ENCODE measurements at regions not wholly inside any gene's neighbourhood (a gene's known extent, or its start where the extent isn't known, plus 50 kb on each side); places are given as distances from the start of the nearest gene placed in this dataset.
"Not testable (repeated sequence)": the region's sequence is repeated elsewhere in the genome, so short reads cannot be mapped to it uniquely, and the experiment has no call there.

GRCh38 chr1:121573881-121574504 lies 389.2 kb downstream of the SRGAP2C start:
- DNase-seq (ENCODE audit: low read depth in 2 of 2), result peak; percentile 5 to 14

GRCh38 chr1:121574505-121574899 lies 389.7 kb downstream of the SRGAP2C start:
- DNase-seq (ENCODE audit: low read depth in 2 of 2), result not testable (repeated sequence)

GRCh38 chr1:121582898-121583297 lies 398.1 kb downstream of the SRGAP2C start:
- DNase-seq (ENCODE audit: low read depth in 2 of 2), result not testable (repeated sequence)

GRCh38 chr1:121586369-121587229 lies 401.8 kb downstream of the SRGAP2C start:
- no peak for DNase-seq (ENCODE audit: low read depth in 2 of 2)

GRCh38 chr1:121587230-121587569 lies 402.4 kb downstream of the SRGAP2C start:
- no peak for DNase-seq (ENCODE audit: low read depth in 2 of 2)

GRCh38 chr1:121587777-121588176 lies 403.0 kb downstream of the SRGAP2C start:
- DNase-seq (ENCODE audit: low read depth in 2 of 2), result no peak

GRCh38 chr1:121594096-121594495 lies 409.3 kb downstream of the SRGAP2C start:
- no peak for DNase-seq (ENCODE audit: low read depth in 2 of 2)

- DNase-seq (ENCODE audit: low read depth in 2 of 2), result no peak
Observed at GRCh38 chr1:121595089-121595488, 410.3 kb downstream of the SRGAP2C start.

GRCh38 chr1:121604843-121605444 lies 420.2 kb downstream of the SRGAP2C start:
- DNase-seq (ENCODE audit: low read depth in 2 of 2), result not testable (repeated sequence)

- not testable (repeated sequence) for DNase-seq (ENCODE audit: low read depth in 2 of 2)
Observed at GRCh38 chr1:121607499-121607898, 422.7 kb downstream of the SRGAP2C start.
